ENCODE measurements at regions not wholly inside any gene's neighbourhood (a gene's known extent, or its start where the extent isn't known, plus 50 kb on each side); places are given as distances from the start of the nearest gene placed in this dataset.

- no peak overlapping the region for H3K9ac ChIP-seq (ENCODE audit: low read length)
- no TSS peak for BruUV-seq (replicated peaks)
- ATAC-seq (no peak), DNase-seq (ENCODE audit: low read depth, low spot score) (no peak)
- ChIA-PET CTCF (no interaction called here), RAD21 (ENCODE audit: low non-redundant PET in 1 of 2, low total read pairs in 2 of 2, uncharacterized antibody in 2 of 2, unreplicated experiment in 2 of 2) (no interaction called here), POLR2A (no interaction called here)
- H3K4me3 ChIP-seq (replicated peaks in 1 of 2; ENCODE audit: low read depth in 1 of 2, low read length in 2 of 2) = no peak overlapping the region
- no peak overlapping the region for H3K27ac ChIP-seq (ENCODE audit: low read depth, low read length)
- H3K9me3 ChIP-seq (ENCODE audit: control insufficient read depth in 1 of 2, insufficient read depth in 1 of 2, low read depth in 1 of 2, low read length in 2 of 2) = no peaks in the 10 kb centered on the region
- intact Hi-C loops (cut with micrococcal nuclease) = no loop called here
- H3K27me3 ChIP-seq (ENCODE audit: insufficient read depth, low read length) = peaks cover 10% of the 10 kb centered on the region; the same call in 1 of the 2 replicates
- H2AFZ ChIP-seq (ENCODE audit: low read depth, low read length, poor library complexity, severe bottlenecking) = no peak overlapping the region
- H3K4me1 ChIP-seq (ENCODE audit: control insufficient read depth in 1 of 2, insufficient read depth in 2 of 2, low read length in 2 of 2) = 0 out of 4 replicates have a peak, but pooled peaks cover 0 to 3% of the 10 kb centered on the region in 2 experiments
- no peaks in the 10 kb centered on the region for H4K20me1 ChIP-seq (ENCODE audit: insufficient read depth)
- TF ChIP-seq FOSL1 (IDR thresholded peaks at IDR 0.05; ENCODE audit: low read depth) (no peak), YY1 (IDR thresholded peaks at IDR 0.05; ENCODE audit: extremely low read depth, insufficient replicate concordance, low read depth, low read length) (no peak)
- H3K36me3 ChIP-seq (ENCODE audit: control insufficient read depth in 1 of 2, insufficient read depth in 2 of 2, low read length in 2 of 2) = no peaks in the 10 kb centered on the region
- no peaks in the 10 kb centered on the region for H3K79me2 ChIP-seq (ENCODE audit: insufficient read depth, low read length)
- H3K9me2 ChIP-seq (ENCODE audit: insufficient read depth) = no peaks in the 10 kb centered on the region
- H3K4me2 ChIP-seq (ENCODE audit: low read length) = no peak overlapping the region
Observed at GRCh38 chr10:78459639-78460037, 426.0 kb downstream of the RPS24 start.

DNA sequence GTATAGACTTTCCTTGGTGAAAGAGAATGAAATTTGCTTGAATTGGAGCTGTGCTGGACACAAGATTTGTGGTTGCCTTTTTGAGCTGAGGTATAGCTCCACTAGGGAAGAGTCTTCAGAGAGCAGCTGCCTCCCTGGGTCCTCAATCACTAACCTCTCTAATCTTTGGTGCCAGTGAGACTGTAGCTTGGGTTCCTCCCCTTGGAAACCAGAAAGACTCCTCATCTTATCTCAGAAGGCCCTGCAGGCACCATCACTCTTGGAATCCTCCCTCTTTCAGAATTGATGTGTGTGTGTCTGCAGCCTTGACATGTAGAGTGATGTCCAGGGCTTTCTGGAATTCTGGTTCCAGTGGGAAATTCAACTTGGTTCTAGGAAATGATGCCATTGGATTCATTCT is 426.5 kb downstream of the RPS24 start:
- no peak for ATAC-seq
- ChIA-PET CTCF (no interaction called here), POLR2A (no interaction called here), RAD21 (ENCODE audit: low non-redundant PET in 1 of 2, low total read pairs in 2 of 2, uncharacterized antibody in 2 of 2, unreplicated experiment in 2 of 2) (no interaction called here)
- H3K9ac ChIP-seq (ENCODE audit: low read length) = no peak overlapping the region
- no peak overlapping the region for H2AFZ ChIP-seq (ENCODE audit: low read depth, low read length, poor library complexity, severe bottlenecking)
- H4K20me1 ChIP-seq (ENCODE audit: insufficient read depth) = no peaks in the 10 kb centered on the region
- H3K36me3 ChIP-seq (ENCODE audit: control insufficient read depth in 1 of 2, insufficient read depth in 2 of 2, low read length in 2 of 2) = no peaks in the 10 kb centered on the region
- peaks cover 7% of the 10 kb centered on the region; the same call in 1 of the 2 replicates for H3K27me3 ChIP-seq (ENCODE audit: insufficient read depth, low read length)
- H3K9me2 ChIP-seq (ENCODE audit: insufficient read depth) = no peaks in the 10 kb centered on the region
- no peak for TF ChIP-seq REST (IDR thresholded peaks at IDR 0.05; ENCODE audit: low read depth)
- TF ChIP-seq POLR2A (IDR thresholded peaks at IDR 0.05; ENCODE audit: borderline replicate concordance, extremely low read depth, insufficient read depth, insufficient read length) = no peak
- no peak for TF ChIP-seq ZBTB33 (IDR thresholded peaks at IDR 0.05; ENCODE audit: extremely low read depth, insufficient replicate concordance, low read length)
- no peak for TF ChIP-seq SRF (IDR thresholded peaks at IDR 0.05; ENCODE audit: low read depth)
- H3K4me1 ChIP-seq (ENCODE audit: control insufficient read depth in 1 of 2, insufficient read depth in 2 of 2, low read length in 2 of 2) = 0 out of 4 replicates have a peak, but pooled peaks cover 0 to 3% of the 10 kb centered on the region in 2 experiments
- intact Hi-C loops (cut with micrococcal nuclease) = no loop called here
- H3K27ac ChIP-seq (ENCODE audit: low read depth, low read length) = no peak overlapping the region
- no TSS peak for BruUV-seq (replicated peaks)
- no peak overlapping the region for H3K4me2 ChIP-seq (ENCODE audit: low read length)
- no peaks in the 10 kb centered on the region for H3K79me2 ChIP-seq (ENCODE audit: insufficient read depth, low read length)
- H3K4me3 ChIP-seq (replicated peaks in 1 of 2; ENCODE audit: low read depth in 1 of 2, low read length in 2 of 2) = no peak overlapping the region
- H3K9me3 ChIP-seq (ENCODE audit: control insufficient read depth in 1 of 2, insufficient read depth in 1 of 2, low read depth in 1 of 2, low read length in 2 of 2) = no peaks in the 10 kb centered on the region
- DNase-seq (ENCODE audit: low read depth, low spot score) = no peak

Data from HCT116 (cell line).